ENCODE measurements at regions not wholly inside any gene's neighbourhood (a gene's known extent, or its start where the extent isn't known, plus 50 kb on each side); places are given as distances from the start of the nearest gene placed in this dataset.
"Not testable (repeated sequence)": the region's sequence is repeated elsewhere in the genome, so short reads cannot be mapped to it uniquely, and the experiment has no call there.

DNA sequence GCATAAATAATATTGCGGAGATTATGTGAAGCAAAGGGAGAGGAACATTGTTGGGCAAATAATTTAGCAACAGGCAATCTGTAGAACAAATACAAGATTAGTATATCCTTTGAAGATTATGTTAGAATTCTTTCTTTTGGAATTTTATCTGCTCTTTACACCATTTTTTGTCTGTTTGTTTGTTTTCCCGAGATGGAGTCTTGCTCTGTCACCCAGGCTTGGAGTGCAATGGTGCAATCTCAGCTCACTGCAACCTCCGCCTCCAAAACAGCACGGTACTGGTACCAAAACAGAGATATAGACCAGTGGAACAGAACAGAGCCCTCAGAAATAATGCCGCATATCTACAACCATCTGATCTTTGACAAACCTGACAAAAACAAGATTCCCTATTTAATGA lies 250.3 kb downstream of the FSIP2 start:
- not testable (repeated sequence) for DNase-seq (ENCODE audit: low spot score)

DNA sequence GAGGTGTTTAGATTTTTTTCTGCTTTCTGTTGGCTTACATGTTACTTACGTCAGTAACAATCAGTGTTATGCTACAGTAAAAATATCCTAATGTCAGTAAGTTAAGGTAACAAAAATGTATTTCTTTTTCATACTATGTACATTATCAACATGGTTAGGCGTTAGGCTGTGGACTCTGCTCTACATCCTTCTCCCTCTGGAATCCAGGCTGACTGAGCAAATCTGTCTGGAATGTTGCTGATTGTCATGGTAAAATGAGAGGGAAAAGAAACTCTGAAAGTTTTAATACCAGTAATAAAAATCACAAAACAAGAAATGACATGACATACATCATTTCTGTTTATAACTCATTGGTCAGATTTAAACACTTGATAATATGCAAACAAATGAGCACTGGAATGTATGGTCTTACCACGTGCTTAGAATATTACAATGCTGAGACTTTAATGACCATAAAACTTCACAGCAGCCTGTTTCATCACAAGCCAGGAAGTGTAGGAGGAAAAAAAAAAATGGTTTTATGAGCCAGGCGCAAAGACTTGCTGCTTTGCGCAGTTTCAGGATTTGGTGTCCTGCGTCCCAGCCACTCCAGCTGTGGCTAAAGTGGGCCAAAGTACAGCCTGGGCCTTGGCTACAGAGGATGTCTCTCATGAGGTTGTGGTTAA lies 252.4 kb downstream of the FSIP2 start:
- DNase-seq (ENCODE audit: low spot score): peak; percentile 6

DNA sequence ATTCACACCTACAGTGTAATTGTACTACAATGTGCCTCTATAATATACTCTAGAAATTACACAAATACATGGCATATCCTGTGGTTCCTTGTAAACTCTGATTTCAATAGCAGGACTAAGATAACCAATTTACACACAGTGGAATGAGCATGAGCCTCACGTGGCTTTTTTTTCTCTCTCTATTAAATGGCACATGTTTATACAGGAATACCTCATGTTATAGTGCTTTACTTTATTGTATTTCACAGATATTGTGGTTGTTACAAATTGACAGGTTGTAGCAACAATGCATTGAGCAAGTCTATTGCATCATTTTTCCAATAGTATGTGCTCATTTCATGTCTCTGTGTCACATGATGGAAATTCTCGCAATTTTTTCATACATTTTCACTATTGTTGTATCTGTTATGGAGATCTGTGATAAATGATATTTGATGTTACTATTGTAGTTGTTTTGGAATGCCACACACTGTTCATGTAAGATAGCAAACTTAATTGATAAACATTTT lies 260.0 kb downstream of the FSIP2 start:
- no peak for DNase-seq (ENCODE audit: low spot score)

DNA sequence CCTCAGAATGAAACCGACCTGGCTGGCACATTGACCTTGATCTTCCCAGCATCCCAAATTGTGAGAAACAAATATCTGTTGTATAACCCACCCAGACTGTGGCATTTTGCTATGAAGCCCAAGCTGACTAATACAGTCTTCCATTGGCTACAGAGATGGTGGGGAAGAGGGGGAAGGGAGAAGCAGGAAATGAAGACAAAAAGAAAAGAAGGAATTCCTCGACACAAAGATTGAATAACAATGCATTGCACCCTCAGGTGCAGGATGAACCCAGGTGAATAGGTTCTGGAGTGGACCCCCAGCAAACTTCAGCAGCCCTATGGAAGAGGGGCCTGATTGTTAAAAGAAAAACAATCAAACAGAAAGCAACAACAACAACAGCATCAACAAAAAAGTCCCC lies 270.7 kb downstream of the FSIP2 start:
- DNase-seq (ENCODE audit: low spot score): no peak

DNA sequence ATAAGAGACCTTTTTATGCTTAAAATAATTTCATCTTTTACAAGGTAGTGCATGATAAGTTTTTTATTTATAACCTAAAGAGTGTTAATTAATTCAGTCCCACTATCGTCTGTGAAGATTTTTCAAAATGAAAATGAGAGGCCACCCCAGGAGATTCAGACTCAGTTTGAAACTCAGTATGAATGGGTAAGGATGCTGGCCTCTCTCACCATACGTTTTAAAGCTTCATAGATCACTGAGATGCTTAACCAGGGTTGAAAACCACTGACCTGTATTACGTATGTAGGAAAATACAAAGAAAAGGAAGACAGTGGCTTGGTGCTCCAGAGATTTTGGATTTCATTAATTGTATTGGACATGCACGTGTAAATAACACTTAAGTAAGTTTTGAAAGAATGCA lies 278.7 kb downstream of the FSIP2 start:
- no peak for DNase-seq (ENCODE audit: low spot score)

DNA sequence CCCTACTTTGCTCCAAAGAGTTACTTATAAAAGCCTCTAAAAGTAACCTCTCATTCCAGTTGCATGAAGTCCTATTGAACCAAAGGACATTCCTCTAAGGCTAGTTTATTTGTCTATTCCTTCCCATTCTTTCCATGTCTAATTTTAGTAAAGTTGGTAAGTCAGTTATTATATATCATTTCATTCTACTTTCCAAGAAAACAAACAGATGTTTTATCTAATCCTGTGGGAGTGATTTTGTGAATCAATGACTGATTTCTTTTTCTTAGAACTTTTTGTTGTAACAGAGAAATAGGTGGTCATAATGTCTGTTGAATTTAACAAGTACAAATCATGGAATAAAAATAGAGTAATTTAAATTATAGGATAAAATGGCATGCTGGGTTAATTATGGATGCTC lies 286.3 kb downstream of the FSIP2 start:
- no peak for DNase-seq (ENCODE audit: low spot score)

DNA sequence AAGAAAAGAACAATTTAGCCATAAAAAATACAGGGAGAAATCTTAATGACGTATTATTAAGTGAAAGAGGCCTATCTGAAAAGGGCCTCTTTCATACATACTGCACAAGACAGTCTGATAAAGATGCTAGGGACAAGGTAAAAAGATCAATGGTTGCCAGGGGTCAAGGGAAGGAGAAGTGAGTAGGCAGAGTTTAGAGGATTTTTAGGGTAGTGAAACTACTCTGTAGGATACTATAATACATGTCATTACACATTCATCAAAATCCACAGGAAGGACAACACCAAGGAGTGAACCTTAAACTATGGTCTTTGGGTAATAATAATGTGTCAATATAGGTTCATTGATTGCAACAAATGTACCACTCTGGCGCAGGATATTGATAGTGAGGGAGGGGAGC lies 289.3 kb downstream of the FSIP2 start:
- no peak for DNase-seq (ENCODE audit: low spot score)

DNA sequence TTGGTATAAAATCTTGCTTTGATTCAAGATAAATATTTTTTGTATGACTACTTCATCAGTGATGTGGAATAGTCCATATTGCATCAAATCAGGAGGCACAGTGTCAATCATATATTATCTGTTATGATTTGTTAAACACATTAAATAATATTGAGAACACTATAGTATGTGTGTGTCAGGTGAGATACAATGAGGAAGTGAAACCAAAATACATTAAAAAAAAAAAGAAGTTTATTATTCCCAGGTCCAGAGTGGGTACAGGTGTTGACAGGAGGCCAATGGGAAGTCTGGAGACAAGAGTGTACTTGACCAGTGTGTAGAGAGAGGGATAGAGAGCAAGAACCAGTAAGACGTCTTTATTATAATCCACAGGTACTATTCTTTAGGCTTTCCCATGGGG lies 292.6 kb downstream of the FSIP2 start:
- no peak for DNase-seq (ENCODE audit: low spot score)

DNA sequence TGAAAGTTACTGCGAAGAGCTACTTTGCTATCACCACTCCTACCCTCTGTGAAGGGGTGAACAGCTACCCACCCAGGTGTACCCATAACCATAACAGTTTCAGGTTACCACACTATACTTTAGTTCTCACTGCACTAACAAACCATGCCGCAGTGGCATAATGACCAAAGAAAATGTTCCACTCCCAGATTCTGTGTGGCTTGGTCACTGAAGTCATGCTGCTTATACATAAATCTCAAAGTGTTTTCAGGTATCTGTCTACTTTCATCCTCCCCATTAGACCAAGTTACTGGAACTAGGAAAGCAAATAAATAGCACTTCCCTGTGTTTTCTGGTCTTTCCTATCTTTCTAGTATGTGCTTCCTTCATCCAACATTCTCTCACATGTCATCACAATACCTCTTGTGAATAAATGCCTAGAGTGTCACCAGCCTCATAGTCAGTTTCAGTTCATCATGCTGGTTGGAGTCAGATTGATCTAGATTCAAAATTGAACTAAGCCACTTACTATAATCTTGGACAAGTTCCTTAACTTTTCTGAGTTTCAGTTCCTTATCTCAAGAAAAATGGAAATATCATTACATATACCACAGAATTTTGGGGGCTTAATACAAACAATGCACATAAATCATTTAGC lies 293.6 kb downstream of the FSIP2 start:
- no peak for DNase-seq (ENCODE audit: low spot score)

DNA sequence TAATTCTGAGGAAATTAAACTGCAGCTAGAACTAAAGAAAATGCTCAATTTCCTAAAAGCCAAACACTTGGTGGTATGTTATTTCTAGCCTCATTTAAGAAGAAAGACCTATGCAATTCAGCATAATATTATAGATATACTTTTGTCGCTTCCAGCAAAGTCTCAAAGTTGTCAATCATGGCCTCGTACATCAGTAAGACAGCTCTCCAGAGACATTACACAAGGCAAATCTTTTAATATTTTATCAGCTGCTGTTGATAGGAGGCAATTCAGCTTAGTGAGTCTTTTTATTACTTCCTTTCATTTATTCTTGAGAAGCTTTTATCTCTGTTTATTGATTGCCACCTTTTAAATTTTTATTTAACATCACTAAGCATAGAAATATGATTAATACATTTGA lies 294.3 kb downstream of the FSIP2 start:
- no peak for DNase-seq (ENCODE audit: low spot score)

DNA sequence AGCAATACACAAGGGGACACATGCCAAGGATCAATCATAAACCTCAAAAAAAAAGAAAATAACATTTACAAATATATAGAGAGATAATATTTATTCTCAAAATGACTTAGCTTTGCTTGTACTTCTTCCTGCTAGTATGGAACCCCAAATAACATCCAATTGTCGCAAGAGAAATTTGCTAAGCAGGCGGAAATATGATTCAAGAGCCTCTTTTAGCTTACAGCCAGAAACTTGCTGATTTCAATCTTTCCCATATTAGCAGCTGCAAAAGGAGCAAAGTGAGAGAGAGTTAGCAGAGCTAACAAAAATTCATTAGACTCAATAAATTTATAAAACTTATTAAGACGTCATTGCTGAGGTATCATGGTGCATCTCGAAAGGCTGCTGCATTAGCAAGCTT lies 294.9 kb downstream of the FSIP2 start:
- no peak for DNase-seq (ENCODE audit: low spot score)

DNA sequence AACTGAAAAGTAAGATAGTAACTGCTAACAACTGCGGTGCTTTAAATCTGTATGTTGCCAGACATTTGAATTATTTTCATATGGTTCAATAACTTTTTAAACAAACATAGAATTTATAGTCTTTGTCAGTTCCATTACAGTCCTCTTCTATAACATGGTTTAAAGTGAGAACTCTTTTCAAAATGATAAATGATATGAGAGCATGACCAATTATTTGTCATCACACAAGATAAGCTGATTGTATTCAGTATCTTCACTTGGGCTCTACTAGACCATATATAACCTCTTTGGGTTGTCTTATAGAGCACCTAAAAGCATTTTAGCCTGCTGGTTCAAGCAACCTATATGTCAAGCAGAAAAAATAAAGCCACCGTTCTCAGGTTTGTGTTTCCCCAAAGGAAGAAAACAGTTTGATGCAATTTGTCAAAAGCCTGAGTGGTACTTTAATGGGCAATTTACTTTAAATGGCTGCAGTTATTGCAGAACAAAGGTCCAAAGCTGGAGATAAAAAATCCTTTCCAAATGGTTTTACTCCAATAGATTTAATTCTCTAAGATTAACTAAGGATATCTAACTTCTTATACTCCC lies 298.4 kb downstream of the FSIP2 start:
- no peak for DNase-seq (ENCODE audit: low spot score)

DNA sequence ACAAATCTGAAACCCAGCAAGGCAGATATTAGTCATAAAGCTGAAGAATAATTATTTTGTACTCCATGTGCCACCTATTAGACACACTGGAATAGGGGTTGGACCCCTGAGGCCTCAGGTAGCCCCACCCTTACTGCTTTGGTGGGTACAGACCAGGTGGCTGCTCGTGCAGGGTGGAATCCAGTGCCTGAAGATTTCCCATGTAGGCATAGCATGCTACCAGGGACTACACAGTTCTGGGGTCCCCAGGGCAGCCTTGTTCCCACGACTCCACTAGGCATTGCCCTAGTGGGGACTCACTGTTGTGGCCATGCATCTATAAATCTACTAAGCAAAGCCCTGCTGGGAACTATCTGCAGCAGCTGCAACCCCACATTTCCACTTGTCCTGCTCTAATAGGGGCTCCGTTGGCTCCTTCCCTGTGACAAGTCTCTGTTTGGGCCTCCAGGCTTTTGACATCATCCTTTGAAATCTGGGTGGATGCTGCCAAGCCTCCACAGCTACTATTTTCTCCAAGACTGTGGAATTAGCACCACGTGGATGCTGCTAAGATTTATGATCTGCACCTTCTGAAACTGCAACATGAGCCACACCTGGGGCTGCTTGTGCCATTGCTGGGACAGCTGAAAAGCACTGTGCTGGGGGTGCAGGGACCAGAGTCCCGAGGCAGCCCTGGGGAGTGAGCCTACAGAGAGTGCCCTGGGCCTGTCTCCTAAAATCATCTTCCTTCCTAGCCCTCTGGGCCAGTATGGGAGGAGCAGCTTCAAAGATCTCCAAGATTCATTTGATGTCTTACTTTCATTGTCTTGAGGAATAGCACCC lies 303.8 kb downstream of the FSIP2 start:
- DNase-seq (ENCODE audit: low spot score): no peak

DNA sequence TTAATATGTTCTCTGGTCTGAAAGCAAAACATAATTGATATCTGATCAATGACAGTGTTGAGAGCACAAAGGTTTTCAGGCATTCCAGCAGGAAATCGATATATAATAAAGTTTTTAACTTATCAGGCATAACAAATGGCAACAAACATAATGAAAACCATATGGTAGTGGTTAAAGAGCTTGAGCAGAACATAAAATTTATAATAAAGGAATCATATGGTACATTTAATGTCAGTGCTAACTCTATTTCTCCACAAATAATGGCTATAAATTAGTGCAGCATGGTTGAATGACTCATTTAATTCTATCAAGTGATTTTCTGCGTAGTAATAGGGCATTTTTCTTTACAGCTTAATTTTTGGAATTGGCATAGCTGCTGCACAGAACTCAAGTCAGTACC lies 306.2 kb downstream of the FSIP2 start:
- DNase-seq (ENCODE audit: low spot score): no peak

DNA sequence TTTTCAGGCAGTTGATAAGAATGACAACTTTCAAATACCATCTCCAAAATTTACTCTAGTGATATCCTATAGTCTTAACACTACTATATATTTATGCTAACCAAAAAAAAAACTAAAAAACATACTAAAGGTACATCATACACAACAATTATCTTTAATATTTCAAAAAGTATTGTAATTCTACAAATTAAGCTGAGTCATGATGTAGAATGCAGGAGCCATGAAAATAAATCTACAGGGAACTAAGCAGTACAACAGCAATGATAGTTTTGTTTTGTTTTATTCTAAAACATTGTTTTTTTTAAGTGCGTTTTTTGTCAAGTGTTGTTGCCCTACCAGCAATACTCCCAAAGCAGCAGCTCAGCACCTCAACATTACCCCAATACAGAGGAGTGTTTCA lies 314.3 kb downstream of the FSIP2 start:
- DNase-seq (ENCODE audit: low spot score): no peak

DNA sequence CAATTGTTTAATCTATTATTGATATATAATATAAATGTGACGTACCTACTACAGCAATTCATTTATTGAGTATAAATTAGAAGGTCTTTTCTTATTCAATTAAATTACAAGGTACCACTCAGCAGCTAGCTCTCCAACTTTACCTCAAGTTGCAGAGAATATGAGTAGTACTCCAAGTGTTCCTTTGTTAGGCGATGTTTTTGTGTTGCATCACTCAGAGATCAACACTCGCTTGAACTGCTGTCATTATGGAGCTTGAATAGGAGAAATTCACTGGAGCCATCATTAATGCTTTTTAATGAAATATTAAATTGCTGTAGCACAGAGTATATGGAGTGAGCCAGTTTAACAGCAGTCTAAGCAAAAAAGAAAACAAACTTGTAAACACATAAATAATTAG lies 320.0 kb downstream of the FSIP2 start:
- DNase-seq (ENCODE audit: low spot score): no peak

DNA sequence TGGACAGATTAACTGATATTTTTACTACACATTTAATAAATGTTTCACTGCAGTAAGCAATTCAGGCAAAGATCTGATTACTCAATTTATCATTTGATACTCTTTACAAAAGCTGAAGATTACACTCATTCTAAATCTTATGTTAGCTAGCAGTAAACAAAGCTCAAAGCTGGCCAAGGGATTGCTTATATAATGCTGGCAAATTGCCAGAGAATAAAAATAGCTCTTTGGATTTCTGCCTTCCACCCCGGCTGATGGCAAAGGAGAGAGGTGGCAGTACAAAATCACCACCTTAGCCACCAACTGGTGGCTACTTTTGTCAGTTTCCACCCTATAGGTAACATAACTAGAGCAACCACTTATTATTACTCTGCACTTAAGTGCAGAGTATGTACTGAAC lies 320.5 kb downstream of the FSIP2 start:
- DNase-seq (ENCODE audit: low spot score): no peak

DNA sequence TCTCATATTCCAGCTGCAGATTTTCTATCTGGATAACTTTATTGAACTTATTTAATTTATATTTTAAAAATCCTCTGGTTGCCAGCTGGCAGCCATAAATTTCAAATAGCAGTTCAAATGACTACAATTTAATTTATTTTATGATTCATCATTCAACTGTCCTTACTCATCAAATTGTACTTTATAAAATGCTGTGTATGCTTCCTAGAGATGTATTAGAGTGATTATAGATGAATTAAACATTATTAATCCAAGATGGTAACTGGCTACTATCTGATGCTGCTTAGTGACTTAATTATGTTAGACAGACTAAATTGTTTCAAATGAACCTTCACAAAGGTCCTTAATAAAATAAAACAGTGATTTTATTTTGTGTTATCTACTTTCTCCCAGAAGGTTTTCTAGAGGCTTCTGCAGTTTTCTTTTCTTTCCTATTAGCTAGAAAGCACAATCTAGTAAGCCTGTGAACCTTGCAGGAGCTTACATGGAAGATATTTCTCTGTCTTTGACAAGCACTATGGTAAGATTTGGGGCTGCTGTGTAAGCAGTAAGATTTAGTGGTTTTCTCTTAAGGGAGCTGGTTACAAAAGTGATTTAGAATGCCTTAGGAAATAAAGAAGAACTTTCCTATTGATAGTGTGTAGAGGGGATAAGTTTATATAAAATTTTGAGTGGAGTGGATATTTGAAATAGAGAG lies 322.3 kb downstream of the FSIP2 start:
- no peak for DNase-seq (ENCODE audit: low spot score)

DNA sequence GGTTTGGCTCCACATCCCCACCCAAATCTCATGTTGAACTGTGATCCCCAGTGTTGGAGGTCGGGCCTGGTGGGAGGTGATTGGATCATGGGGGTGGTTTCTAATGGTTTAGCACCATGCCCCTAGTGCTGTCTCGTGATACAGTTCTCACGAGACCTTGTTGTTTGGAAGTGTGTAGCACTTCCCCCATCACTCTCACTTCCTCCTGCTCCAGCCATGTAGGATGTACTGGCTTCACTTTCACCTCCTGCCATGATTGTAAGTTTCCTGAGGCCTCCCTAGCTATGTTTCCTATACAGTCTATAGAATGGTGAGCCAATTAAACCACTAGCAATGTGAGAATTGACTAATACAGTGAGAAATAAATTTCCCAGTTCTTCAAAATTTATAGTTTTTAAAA lies 325.9 kb downstream of the FSIP2 start:
- no peak for DNase-seq (ENCODE audit: low spot score)

DNA sequence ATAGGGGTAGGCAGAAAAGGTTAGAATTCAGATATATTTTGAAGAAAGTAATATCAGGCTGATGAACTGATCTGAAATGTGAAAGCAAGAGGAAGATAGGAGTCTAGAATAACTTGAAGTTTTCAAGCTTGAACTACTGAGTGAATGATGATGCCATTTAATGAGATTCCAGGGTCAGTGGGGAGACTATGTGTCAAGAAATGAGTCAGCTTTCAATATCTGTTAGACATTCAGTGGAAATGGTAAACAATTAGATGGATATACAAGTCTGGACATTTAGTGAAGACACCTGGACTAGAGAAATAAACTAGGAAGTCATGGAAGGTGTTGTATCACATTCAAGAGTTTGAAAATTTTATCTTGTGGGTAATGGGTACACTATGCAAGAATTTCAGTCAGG lies 326.9 kb downstream of the FSIP2 start:
- DNase-seq (ENCODE audit: low spot score): no peak

DNA sequence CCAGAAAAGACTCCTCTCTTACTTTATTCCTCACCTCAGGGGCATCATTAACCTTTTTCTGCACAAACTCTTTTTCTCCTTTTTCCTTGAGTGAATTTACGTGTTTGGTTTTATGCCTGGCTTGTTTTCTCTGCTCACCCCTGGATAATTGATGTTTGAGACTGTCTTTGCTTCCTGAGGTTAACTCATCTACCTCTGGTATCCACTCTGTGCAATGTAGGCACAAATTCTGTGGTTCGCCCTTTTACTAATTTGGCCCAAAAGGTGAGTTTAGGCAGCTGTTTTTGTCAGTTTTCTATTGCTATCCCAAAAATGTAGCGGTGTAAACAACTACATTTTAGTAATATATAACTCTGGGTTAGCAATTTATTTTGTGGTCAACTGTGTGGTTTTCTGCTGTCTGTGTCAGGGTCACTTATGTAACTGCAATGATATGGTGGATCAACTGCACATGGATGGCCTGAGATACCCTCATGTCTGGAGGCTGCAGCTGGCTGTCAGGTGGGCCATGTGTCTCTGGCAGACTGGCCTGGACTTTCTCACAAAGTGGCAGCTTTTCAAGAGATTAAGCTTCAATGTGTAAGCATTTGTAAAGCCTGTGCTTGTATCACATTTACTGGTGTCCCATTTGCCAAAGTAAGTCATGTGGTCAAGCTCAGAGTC lies 329.7 kb downstream of the FSIP2 start:
- DNase-seq (ENCODE audit: low spot score): peak; percentile 9
